Hematopoietic multipotent progenitor cell treated with erythropoietin and hydrocortisone succinate and interleukin-3 and kit ligand, for 8 days (in vitro differentiated cells): ENCODE measurements at regions not wholly inside any gene's neighbourhood (a gene's known extent, or its start where the extent isn't known, plus 50 kb on each side); places are given as distances from the start of the nearest gene placed in this dataset.

Source experiments
- DNase-seq: peaks from one replicate; pipeline ENCODE4 v3.0.0-alpha.2; 2015

- no peak for DNase-seq
Observed at GRCh38 chr9:82513976-82514735, 525.6 kb downstream of the SPATA31D1 start.

GRCh38 chr9:82518868-82519267, 530.3 kb downstream of the SPATA31D1 start:
- DNase-seq = no peak

GRCh38 chr9:82519332-82519731, 530.8 kb downstream of the SPATA31D1 start:
- DNase-seq = no peak

- no peak for DNase-seq
Observed at GRCh38 chr9:82524407-82524806, 535.8 kb downstream of the SPATA31D1 start.

- DNase-seq = no peak
Observed at GRCh38 chr9:82526577-82526976, 536.4 kb downstream of the RASEF start.

- no peak for DNase-seq
Observed at GRCh38 chr9:82531795-82532194, 531.1 kb downstream of the RASEF start.

GRCh38 chr9:82532504-82533180, 530.3 kb downstream of the RASEF start:
- DNase-seq = no peak

- no peak for DNase-seq
Observed at GRCh38 chr9:82535432-82535998, 527.4 kb downstream of the RASEF start.

- DNase-seq = no peak
Observed at GRCh38 chr9:82538634-82539033, 524.3 kb downstream of the RASEF start.

- no peak for DNase-seq
Observed at GRCh38 chr9:82539146-82539545, 523.8 kb downstream of the RASEF start.

- no peak for DNase-seq
Observed at GRCh38 chr9:82539856-82540579, 522.9 kb downstream of the RASEF start.

- no peak for DNase-seq
Observed at GRCh38 chr9:82543726-82544125, 519.2 kb downstream of the RASEF start.

GRCh38 chr9:82546136-82546535, 516.8 kb downstream of the RASEF start:
- DNase-seq = no peak

GRCh38 chr9:82547995-82548394, 514.9 kb downstream of the RASEF start:
- no peak for DNase-seq

GRCh38 chr9:82549174-82549821, 513.6 kb downstream of the RASEF start:
- DNase-seq = no peak

GRCh38 chr9:82552784-82553183, 510.2 kb downstream of the RASEF start:
- DNase-seq = no peak

GRCh38 chr9:82553654-82554366, 509.1 kb downstream of the RASEF start:
- no peak for DNase-seq

GRCh38 chr9:82554381-82554780, 508.6 kb downstream of the RASEF start:
- DNase-seq = no peak

- no peak for DNase-seq
Observed at GRCh38 chr9:82555031-82555430, 507.9 kb downstream of the RASEF start.

GRCh38 chr9:82555431-82556051, 507.4 kb downstream of the RASEF start:
- DNase-seq = no peak

GRCh38 chr9:82558346-82558745, 504.6 kb downstream of the RASEF start:
- no peak for DNase-seq
